ENCODE measurements at regions not wholly inside any gene's neighbourhood (a gene's known extent, or its start where the extent isn't known, plus 50 kb on each side); places are given as distances from the start of the nearest gene placed in this dataset.

GRCh38 chr16:55001931-55002330 lies 71.3 kb downstream of the IRX5 start:
- no peaks in the 10 kb centered on the region for H3K27me3 ChIP-seq (ENCODE audit: control insufficient read depth, low read length)
- H3K79me2 ChIP-seq (ENCODE audit: control insufficient read depth, low read length): no peaks in the 10 kb centered on the region
- H3K9me3 ChIP-seq (ENCODE audit: control insufficient read depth, insufficient read depth, low read length): no peaks in the 10 kb centered on the region
- no peaks in the 10 kb centered on the region for H3F3A ChIP-seq (ENCODE audit: control insufficient read depth, insufficient read depth)
- H3K36me3 ChIP-seq (ENCODE audit: control insufficient read depth, low read length): no peaks in the 10 kb centered on the region
- H4K20me1 ChIP-seq (ENCODE audit: control insufficient read depth, insufficient read depth, low read depth, low read length): no peaks in the 10 kb centered on the region
- no peak overlapping the region for H3K4me2 ChIP-seq (ENCODE audit: low read length)
- H3K4me3 ChIP-seq (ENCODE audit: low read length): no peak overlapping the region
- H3K9me2 ChIP-seq (replicated peaks; ENCODE audit: control insufficient read depth, low read length): no peaks in the 10 kb centered on the region
- H3K4me1 ChIP-seq (ENCODE audit: control insufficient read depth, low read length): no peaks in the 10 kb centered on the region
- TF ChIP-seq EZH2phosphoT487 (IDR thresholded peaks at IDR 0.05; ENCODE audit: borderline replicate concordance, low read length) (no peak), CTCF (IDR thresholded peaks at IDR 0.05; ENCODE audit: low read depth, low read length, poor library complexity, severe bottlenecking) (no peak)
- H3K27ac ChIP-seq (ENCODE audit: low read depth, low read length): no peak overlapping the region

GRCh38 chr16:55002419-55002818 lies 71.8 kb downstream of the IRX5 start:
- Histone ChIP-seq H3K4me2 (ENCODE audit: low read length) (no peak overlapping the region), H3K79me2 (ENCODE audit: control insufficient read depth, low read length) (no peaks in the 10 kb centered on the region), H3K9me3 (ENCODE audit: control insufficient read depth, insufficient read depth, low read length) (no peaks in the 10 kb centered on the region), H3K27me3 (ENCODE audit: control insufficient read depth, low read length) (no peaks in the 10 kb centered on the region), H3K4me3 (ENCODE audit: low read length) (no peak overlapping the region), H3K36me3 (ENCODE audit: control insufficient read depth, low read length) (no peaks in the 10 kb centered on the region), H3F3A (ENCODE audit: control insufficient read depth, insufficient read depth) (no peaks in the 10 kb centered on the region), H3K9me2 (replicated peaks; ENCODE audit: control insufficient read depth, low read length) (no peaks in the 10 kb centered on the region), H3K4me1 (ENCODE audit: control insufficient read depth, low read length) (no peaks in the 10 kb centered on the region), H4K20me1 (ENCODE audit: control insufficient read depth, insufficient read depth, low read depth, low read length) (no peaks in the 10 kb centered on the region), H3K27ac (ENCODE audit: low read depth, low read length) (no peak overlapping the region)
- TF ChIP-seq EZH2phosphoT487 (IDR thresholded peaks at IDR 0.05; ENCODE audit: borderline replicate concordance, low read length): no peak

GRCh38 chr16:55003306-55003705 lies 72.6 kb downstream of the IRX5 start:
- no peaks in the 10 kb centered on the region for H3K36me3 ChIP-seq (ENCODE audit: control insufficient read depth, low read length)
- H3K27ac ChIP-seq (ENCODE audit: low read depth, low read length): no peak overlapping the region
- no peaks in the 10 kb centered on the region for H3K79me2 ChIP-seq (ENCODE audit: control insufficient read depth, low read length)
- H3F3A ChIP-seq (ENCODE audit: control insufficient read depth, insufficient read depth): no peaks in the 10 kb centered on the region
- H3K9me2 ChIP-seq (replicated peaks; ENCODE audit: control insufficient read depth, low read length): no peaks in the 10 kb centered on the region
- H3K4me2 ChIP-seq (ENCODE audit: low read length): no peak overlapping the region
- no peaks in the 10 kb centered on the region for H3K27me3 ChIP-seq (ENCODE audit: control insufficient read depth, low read length)
- H4K20me1 ChIP-seq (ENCODE audit: control insufficient read depth, insufficient read depth, low read depth, low read length): no peaks in the 10 kb centered on the region
- H3K4me1 ChIP-seq (ENCODE audit: control insufficient read depth, low read length): no peaks in the 10 kb centered on the region
- TF ChIP-seq EZH2phosphoT487 (IDR thresholded peaks at IDR 0.05; ENCODE audit: borderline replicate concordance, low read length): no peak
- TF ChIP-seq CTCF (IDR thresholded peaks at IDR 0.05; ENCODE audit: low read depth, low read length, poor library complexity, severe bottlenecking): no peak
- H3K9me3 ChIP-seq (ENCODE audit: control insufficient read depth, insufficient read depth, low read length): no peaks in the 10 kb centered on the region
- no peak overlapping the region for H3K4me3 ChIP-seq (ENCODE audit: low read length)

- H3F3A ChIP-seq (ENCODE audit: control insufficient read depth, insufficient read depth): no peaks in the 10 kb centered on the region
These were observed 73.3 kb downstream of the IRX5 start for GRCh38 chr16:55003916-55004315.

More at GRCh38 chr16:55003916-55004315, 73.3 kb downstream of the IRX5 start:
- no peaks in the 10 kb centered on the region for H3K79me2 ChIP-seq (ENCODE audit: control insufficient read depth, low read length)
- no peaks in the 10 kb centered on the region for H3K9me3 ChIP-seq (ENCODE audit: control insufficient read depth, insufficient read depth, low read length)
- no peak overlapping the region for H3K4me3 ChIP-seq (ENCODE audit: low read length)
- no peaks in the 10 kb centered on the region for H3K36me3 ChIP-seq (ENCODE audit: control insufficient read depth, low read length)
- no peak for TF ChIP-seq EZH2phosphoT487 (IDR thresholded peaks at IDR 0.05; ENCODE audit: borderline replicate concordance, low read length)
- TF ChIP-seq CTCF (IDR thresholded peaks at IDR 0.05; ENCODE audit: low read depth, low read length, poor library complexity, severe bottlenecking): no peak
- H3K4me1 ChIP-seq (ENCODE audit: control insufficient read depth, low read length): no peaks in the 10 kb centered on the region
- no peaks in the 10 kb centered on the region for H4K20me1 ChIP-seq (ENCODE audit: control insufficient read depth, insufficient read depth, low read depth, low read length)
- no peak overlapping the region for H3K27ac ChIP-seq (ENCODE audit: low read depth, low read length)
- H3K4me2 ChIP-seq (ENCODE audit: low read length): no peak overlapping the region
- no peaks in the 10 kb centered on the region for H3K9me2 ChIP-seq (replicated peaks; ENCODE audit: control insufficient read depth, low read length)
- H3K27me3 ChIP-seq (ENCODE audit: control insufficient read depth, low read length): no peaks in the 10 kb centered on the region

All from DOHH2 (cell line).